Fibroblast of mammary gland (primary cell): ENCODE measurements at regions not wholly inside any gene's neighbourhood (a gene's known extent, or its start where the extent isn't known, plus 50 kb on each side); places are given as distances from the start of the nearest gene placed in this dataset.
"Not testable (repeated sequence)": the region's sequence is repeated elsewhere in the genome, so short reads cannot be mapped to it uniquely, and the experiment has no call there.

Experiments used
- DNase-seq: peaks from one replicate; pipeline ENCODE4 v3.0.0-alpha.2; 2010; ENCODE audit warnings: low read depth
- H3K4me3 ChIP-seq: 2 replicates; pipeline ENCODE4 v1.5.1; 2011; ENCODE audit warnings: low read depth, mild to moderate bottlenecking, low read length, moderate library complexity; ENCODE audit not compliant: control insufficient read depth
- TF ChIP-seq, protein P1 (sequence below): conservative IDR thresholded peaks from 2 replicates; pipeline ENCODE4 v1.5.1; 2011; ENCODE audit warnings: low read depth, low read length, inconsistent platforms; ENCODE audit not compliant: control insufficient read depth, insufficient read depth

DNA sequence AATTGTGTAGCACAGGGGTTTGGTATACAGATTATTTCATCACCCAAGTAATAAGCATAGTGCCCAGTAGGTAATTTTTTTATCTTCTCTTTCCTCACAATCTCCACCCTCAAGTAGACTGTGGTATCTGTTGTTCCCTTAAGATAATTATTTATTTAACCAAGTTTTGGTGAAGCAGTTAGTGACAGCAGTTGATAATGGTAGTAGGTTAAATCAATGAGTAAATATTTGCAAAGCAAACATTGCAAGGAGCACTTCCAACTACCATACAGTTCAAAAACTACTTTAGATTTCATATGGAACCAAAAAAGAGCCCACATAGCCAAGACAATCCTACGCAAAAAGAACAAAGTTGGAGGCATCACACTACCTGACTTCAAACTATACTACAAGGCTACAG, 291.8 kb downstream of the KCTD12 start:
- TF ChIP-seq, protein P1, sequence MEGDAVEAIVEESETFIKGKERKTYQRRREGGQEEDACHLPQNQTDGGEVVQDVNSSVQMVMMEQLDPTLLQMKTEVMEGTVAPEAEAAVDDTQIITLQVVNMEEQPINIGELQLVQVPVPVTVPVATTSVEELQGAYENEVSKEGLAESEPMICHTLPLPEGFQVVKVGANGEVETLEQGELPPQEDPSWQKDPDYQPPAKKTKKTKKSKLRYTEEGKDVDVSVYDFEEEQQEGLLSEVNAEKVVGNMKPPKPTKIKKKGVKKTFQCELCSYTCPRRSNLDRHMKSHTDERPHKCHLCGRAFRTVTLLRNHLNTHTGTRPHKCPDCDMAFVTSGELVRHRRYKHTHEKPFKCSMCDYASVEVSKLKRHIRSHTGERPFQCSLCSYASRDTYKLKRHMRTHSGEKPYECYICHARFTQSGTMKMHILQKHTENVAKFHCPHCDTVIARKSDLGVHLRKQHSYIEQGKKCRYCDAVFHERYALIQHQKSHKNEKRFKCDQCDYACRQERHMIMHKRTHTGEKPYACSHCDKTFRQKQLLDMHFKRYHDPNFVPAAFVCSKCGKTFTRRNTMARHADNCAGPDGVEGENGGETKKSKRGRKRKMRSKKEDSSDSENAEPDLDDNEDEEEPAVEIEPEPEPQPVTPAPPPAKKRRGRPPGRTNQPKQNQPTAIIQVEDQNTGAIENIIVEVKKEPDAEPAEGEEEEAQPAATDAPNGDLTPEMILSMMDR: no peak
- DNase-seq: no peak
- no peak overlapping the region for H3K4me3 ChIP-seq

DNA sequence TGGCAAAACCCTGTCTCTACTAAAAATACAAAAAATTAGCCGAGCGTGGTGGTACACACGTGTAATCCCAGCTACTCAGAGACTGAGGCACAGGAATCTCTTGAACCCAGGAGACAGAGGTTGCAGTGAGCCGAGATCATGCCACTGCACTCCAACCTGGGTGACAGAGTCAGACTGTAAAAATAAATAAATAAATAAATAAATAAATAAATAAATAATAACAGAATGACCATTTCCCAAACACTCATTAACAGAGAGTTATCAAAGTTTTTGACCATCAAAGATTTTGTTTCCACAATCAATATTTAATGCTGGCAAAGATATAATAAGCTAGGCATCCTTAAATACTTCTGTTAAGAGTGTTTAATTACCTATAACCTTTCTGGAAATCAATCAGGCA, 299.4 kb downstream of the KCTD12 start:
- DNase-seq: no peak
- H3K4me3 ChIP-seq: no peak overlapping the region
- TF ChIP-seq, protein P1: no peak

DNA sequence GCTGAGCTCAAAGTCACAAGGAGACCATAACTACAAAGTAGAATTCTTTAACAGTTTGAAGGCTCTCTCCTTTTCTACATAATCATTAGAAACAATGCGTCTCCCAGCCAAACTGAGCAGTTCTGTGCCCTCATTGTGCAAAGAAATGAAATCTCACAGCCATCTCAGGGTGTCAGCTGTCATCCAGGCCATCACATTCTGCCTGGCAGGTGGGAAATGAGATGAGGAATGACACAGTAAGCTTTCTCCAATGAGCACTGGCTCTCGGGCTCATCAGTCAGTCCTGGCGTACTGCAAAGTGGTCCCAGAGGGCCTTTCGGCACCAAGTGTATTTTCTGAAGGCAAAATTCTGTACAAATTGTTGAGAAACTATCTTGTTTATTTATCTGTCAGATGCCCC, 306.5 kb downstream of the KCTD12 start:
- H3K4me3 ChIP-seq: no peak overlapping the region
- TF ChIP-seq, protein P1: no peak
- DNase-seq: no peak

DNA sequence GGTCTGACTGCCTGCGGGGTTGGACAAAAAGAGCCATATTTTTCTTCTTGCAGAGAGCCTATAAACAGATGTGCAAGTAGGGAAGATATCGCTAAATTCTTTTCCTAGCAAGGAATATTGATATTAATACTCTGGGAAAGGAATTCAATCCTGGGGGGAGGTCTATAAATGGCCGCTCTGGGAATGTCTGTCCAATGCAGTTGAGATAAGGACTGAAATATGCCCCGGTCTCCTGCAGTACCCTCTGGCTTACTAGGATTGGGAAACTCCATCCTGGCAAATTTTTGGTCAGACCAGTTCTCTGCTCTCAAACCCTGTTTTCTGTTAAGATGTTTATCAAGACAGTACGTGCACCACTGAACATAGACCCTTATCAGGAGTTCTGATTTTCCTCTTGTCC, 310.6 kb downstream of the KCTD12 start:
- H3K4me3 ChIP-seq, DNase-seq: not testable (repeated sequence)

- no peak for DNase-seq
- no peak overlapping the region for H3K4me3 ChIP-seq
- TF ChIP-seq, protein P1: no peak
Measured at GRCh38 chr13:76570510-76570971, 315.7 kb downstream of the KCTD12 start.

DNA sequence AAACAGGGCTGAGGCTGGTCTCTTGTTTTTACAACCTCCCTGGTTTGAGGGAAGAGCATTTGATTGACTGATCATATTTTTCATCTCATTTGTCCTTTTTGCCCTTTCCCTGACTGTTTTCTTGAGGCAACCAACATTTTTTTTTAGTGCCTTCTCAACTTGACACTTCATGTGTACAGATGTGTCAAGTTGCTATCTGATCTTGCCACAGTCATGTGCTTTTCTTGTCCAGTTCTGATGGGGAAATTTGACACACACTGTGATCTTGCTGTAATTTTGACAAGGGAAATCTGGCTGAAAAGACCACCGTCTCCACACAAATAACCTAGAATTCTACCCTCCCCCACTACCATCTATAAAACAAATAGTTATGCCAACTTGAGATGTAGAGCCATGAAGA, 329.6 kb downstream of the KCTD12 start:
- H3K4me3 ChIP-seq: no peak overlapping the region
- TF ChIP-seq, protein P1: no peak
- no peak for DNase-seq

DNA sequence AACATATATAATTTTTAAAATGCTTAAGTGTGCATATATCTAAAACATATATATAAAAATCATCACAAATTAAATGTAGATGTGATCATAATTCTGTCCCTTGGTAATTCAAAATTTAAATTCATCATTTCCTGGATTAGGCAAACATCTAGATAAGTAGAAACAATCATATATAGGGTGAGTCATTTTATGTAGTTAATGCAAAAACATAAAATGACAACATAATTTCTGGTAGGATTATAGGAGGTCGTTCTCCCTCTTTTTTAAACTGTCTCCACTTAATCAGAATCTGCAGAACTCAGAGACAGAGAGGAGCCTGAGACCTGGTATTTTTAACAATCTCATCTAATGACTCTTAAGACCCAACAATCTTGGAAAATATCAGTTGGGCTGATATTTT, 333.4 kb downstream of the KCTD12 start:
- no peak for DNase-seq
- H3K4me3 ChIP-seq: no peak overlapping the region
- TF ChIP-seq, protein P1: no peak
